HG03025 (cell line): ENCODE measurements at regions not wholly inside any gene's neighbourhood (a gene's known extent, or its start where the extent isn't known, plus 50 kb on each side); places are given as distances from the start of the nearest gene placed in this dataset.
A peak's percentile ranks its signal among the peaks of the same experiment; 100 is the strongest.

Source experiments
- ATAC-seq: cut with Tn5 transposase; IDR thresholded peaks from one replicate; pipeline ENCODE4 v1.9.1; 2021; ENCODE audit warnings: mild to moderate bottlenecking, moderate library complexity; ENCODE audit not compliant: unreplicated experiment, low FRiP score

GRCh38 chr4:143273160-143273917 lies 63.3 kb upstream of the GAB1 start:
- ATAC-seq = no peak

- no peak for ATAC-seq
These were observed 55.8 kb upstream of the GAB1 start for GRCh38 chr4:143280861-143281260.

GRCh38 chr4:143281507-143282190 lies 55.0 kb upstream of the GAB1 start:
- peak; percentile 37 for ATAC-seq

GRCh38 chr4:143282211-143282707 lies 54.4 kb upstream of the GAB1 start:
- ATAC-seq = no peak

- ATAC-seq = no peak
These were observed 50.8 kb upstream of the GAB1 start for GRCh38 chr4:143285696-143286437.

- ATAC-seq = no peak
These were observed 49.7 kb upstream of the GAB1 start for GRCh38 chr4:143286701-143287571.
